PC-9 (cell line): ENCODE measurements at regions not wholly inside any gene's neighbourhood (a gene's known extent, or its start where the extent isn't known, plus 50 kb on each side); places are given as distances from the start of the nearest gene placed in this dataset.

Experiments used
- BruUV-seq: library from RNA; stranded (reverse); fragments of 400-500 nt; replicated peaks from 2 replicates; lab custom pipeline; 2021; lab: Mats Ljungman, UMichigan
- CTCF ChIA-PET: fragments of 300-600 bp; sonication (Branson Sonifier 250); formaldehyde crosslinking; loops from one replicate; lab custom pipeline; 2022; ENCODE audit warnings: antibody characterized with exemption; lab: Charles Lee
- POLR2A ChIA-PET: fragments of 300-600 bp; sonication (Branson Sonifier 250); formaldehyde crosslinking; loops from one replicate; lab custom pipeline; 2022; ENCODE audit warnings: antibody characterized with exemption; ENCODE audit not compliant: unreplicated experiment; lab: Charles Lee
- DNase-seq, 2 experiments: peaks; one replicate each; pipeline versions ENCODE4 v3.0.0 to v3.0.0-alpha.2; 2015 to 2022; ENCODE audit warnings: mixed read lengths in 1 of 2
- H2AFZ ChIP-seq: fragments of 200-600 bp; sonication (generic); 2 replicates; pipeline ENCODE4 v1.8.1; 2017; ENCODE audit warnings: antibody characterized with exemption
- H3F3A ChIP-seq: fragments of 200-600 bp; sonication (generic); 2 replicates; pipeline ENCODE4 v1.8.1; 2017; ENCODE audit warnings: antibody characterized with exemption, mild to moderate bottlenecking, low read depth; ENCODE audit not compliant: insufficient read depth
- H3K27ac ChIP-seq: fragments of 200-600 bp; sonication (generic); 2 replicates; pipeline ENCODE4 v1.6.1; 2016; ENCODE audit warnings: mixed run types
- H3K27me3 ChIP-seq: fragments of 200-600 bp; sonication (generic); 2 replicates; pipeline ENCODE4 v1.6.1; 2016; ENCODE audit warnings: low read depth, mixed run types; ENCODE audit not compliant: insufficient read depth
- H3K36me3 ChIP-seq: fragments of 200-600 bp; sonication (generic); 2 replicates; pipeline ENCODE4 v1.6.1; 2016; ENCODE audit warnings: low read depth, mixed run types
- H3K4me1 ChIP-seq: fragments of 200-600 bp; sonication (generic); replicated peaks from 2 replicates; pipeline ENCODE4 v1.6.1; 2016; ENCODE audit warnings: mixed run types; ENCODE audit not compliant: insufficient read depth
- H3K4me2 ChIP-seq: fragments of 200-600 bp; sonication (generic); 2 replicates; pipeline ENCODE4 v1.6.1; 2017; ENCODE audit warnings: mixed run types
- H3K4me3 ChIP-seq: fragments of 200-600 bp; sonication (generic); 2 replicates; pipeline ENCODE4 v1.6.1; 2016; ENCODE audit warnings: mixed run types
- H3K79me2 ChIP-seq: fragments of 200-600 bp; sonication (generic); 2 replicates; pipeline ENCODE4 v1.6.1; 2017; ENCODE audit warnings: low read depth, mixed run types
- H3K9me2 ChIP-seq: fragments of 200-600 bp; sonication (generic); 2 replicates; pipeline ENCODE4 v1.8.1; 2017; ENCODE audit warnings: mild to moderate bottlenecking; ENCODE audit not compliant: insufficient read depth
- H3K9me3 ChIP-seq: fragments of 200-600 bp; sonication (generic); 2 replicates; pipeline ENCODE4 v1.8.1; 2016; ENCODE audit warnings: low read depth; ENCODE audit not compliant: insufficient read depth
- H4K20me1 ChIP-seq: fragments of 200-600 bp; sonication (generic); 2 replicates; pipeline ENCODE4 v1.8.1; 2017; ENCODE audit not compliant: insufficient read depth
- CTCF ChIP-seq: fragments of 200-600 bp; sonication (generic); conservative IDR thresholded peaks from 2 replicates; pipeline ENCODE4 v1.6.1; 2017; ENCODE audit warnings: mixed run types, antibody characterized with exemption, mild to moderate bottlenecking, moderate library complexity
- EZH2 ChIP-seq: fragments of 200-600 bp; sonication (generic); IDR thresholded peaks from 2 replicates; pipeline ENCODE4 v1.8.0; 2017; ENCODE audit warnings: antibody characterized with exemption, low read depth
- intact Hi-C: fragments of 100-400 bp; cut with micrococcal nuclease; formaldehyde crosslinking; loops from one replicate; pipeline ENCODE4 v1.10.0; 2022; ENCODE audit not compliant: unreplicated experiment

- Histone ChIP-seq H3K9me2 (no peaks in the 10 kb centered on the region), H3K27ac (no peak overlapping the region), H2AFZ (no peak overlapping the region), H3K4me3 (no peak overlapping the region), H3K4me2 (no peak overlapping the region), H3K36me3 (no peaks in the 10 kb centered on the region), H3F3A (no peaks in the 10 kb centered on the region), H4K20me1 (no peaks in the 10 kb centered on the region), H3K4me1 (no peaks in the 10 kb centered on the region), H3K27me3 (no peaks in the 10 kb centered on the region), H3K79me2 (no peaks in the 10 kb centered on the region), H3K9me3 (no peaks in the 10 kb centered on the region)
- intact Hi-C loops = no loop called here
- BruUV-seq = no TSS peak
- CTCF ChIA-PET = no interaction called here
- POLR2A ChIA-PET = no interaction called here
- no peak for TF ChIP-seq EZH2
- no peak for DNase-seq
Measured at GRCh38 chr20:12095180-12095920, 177.7 kb downstream of the BTBD3 start.

GRCh38 chr20:12098421-12098820, 180.7 kb downstream of the BTBD3 start:
- Histone ChIP-seq H3K36me3 (no peaks in the 10 kb centered on the region), H3K4me3 (no peak overlapping the region), H3F3A (no peaks in the 10 kb centered on the region), H3K9me3 (no peaks in the 10 kb centered on the region), H3K27me3 (no peaks in the 10 kb centered on the region), H3K79me2 (no peaks in the 10 kb centered on the region), H3K4me2 (no peak overlapping the region), H4K20me1 (no peaks in the 10 kb centered on the region), H3K4me1 (no peaks in the 10 kb centered on the region), H2AFZ (no peak overlapping the region), H3K27ac (no peak overlapping the region), H3K9me2 (no peaks in the 10 kb centered on the region)
- POLR2A ChIA-PET = no interaction called here
- intact Hi-C loops = no loop called here
- TF ChIP-seq CTCF (no peak), EZH2 (no peak)
- no peak for DNase-seq
- CTCF ChIA-PET = no interaction called here
- no TSS peak for BruUV-seq

- Histone ChIP-seq H3K4me2 (no peak overlapping the region), H3F3A (no peaks in the 10 kb centered on the region), H2AFZ (no peak overlapping the region), H3K4me1 (no peaks in the 10 kb centered on the region), H3K27ac (no peak overlapping the region), H3K27me3 (no peaks in the 10 kb centered on the region), H3K79me2 (no peaks in the 10 kb centered on the region), H3K9me2 (no peaks in the 10 kb centered on the region), H3K9me3 (no peaks in the 10 kb centered on the region), H3K4me3 (no peak overlapping the region), H4K20me1 (no peaks in the 10 kb centered on the region), H3K36me3 (no peaks in the 10 kb centered on the region)
- ChIA-PET POLR2A (no interaction called here), CTCF (no interaction called here)
- intact Hi-C loops = no loop called here
- TF ChIP-seq CTCF (no peak), EZH2 (no peak)
- no TSS peak for BruUV-seq
- DNase-seq = no peak
Measured at GRCh38 chr20:12108846-12109245, 191.2 kb downstream of the BTBD3 start.

GRCh38 chr20:12110274-12110673, 192.6 kb downstream of the BTBD3 start:
- Histone ChIP-seq H4K20me1 (no peaks in the 10 kb centered on the region), H3K4me3 (no peak overlapping the region), H3K4me2 (no peak overlapping the region), H3K9me3 (no peaks in the 10 kb centered on the region), H3K4me1 (no peaks in the 10 kb centered on the region), H3K27ac (no peak overlapping the region), H3K79me2 (no peaks in the 10 kb centered on the region), H3K36me3 (no peaks in the 10 kb centered on the region), H3K27me3 (no peaks in the 10 kb centered on the region), H3F3A (no peaks in the 10 kb centered on the region), H3K9me2 (no peaks in the 10 kb centered on the region), H2AFZ (no peak overlapping the region)
- ChIA-PET CTCF (no interaction called here), POLR2A (no interaction called here)
- BruUV-seq = no TSS peak
- no peak for DNase-seq
- TF ChIP-seq CTCF = no peak
- no peak for TF ChIP-seq EZH2
- intact Hi-C loops = no loop called here
